Left colon (tissue), 2 donors: ENCODE measurements at regions not wholly inside any gene's neighbourhood (a gene's known extent, or its start where the extent isn't known, plus 50 kb on each side); places are given as distances from the start of the nearest gene placed in this dataset.
"Not testable (repeated sequence)": the region's sequence is repeated elsewhere in the genome, so short reads cannot be mapped to it uniquely, and the experiment has no call there.

Experiments
- ATAC-seq: fragments of 200-7000 bp; cut with Tn5 transposase; one replicate; pipeline ENCODE4 v1.9.1; 2020; ENCODE audit warnings: mild to moderate bottlenecking, moderate library complexity
- DNase-seq, 2 donors: peaks; one replicate each; pipeline ENCODE4 v3.0.0-alpha.2; 2020
- intact Hi-C, 2 donors: fragments of 100-400 bp; cut with DNase I in 1 of 2; cut with micrococcal nuclease in 1 of 2; formaldehyde crosslinking; loops; one replicate each; pipeline versions ENCODE4 v1.11.2 to v1.14.0; 2022; cut with DNase I, micrococcal nuclease
- donor health status: DM: no; HTN: no; CAD: no.
- donor health status: DM: yes; HTN: yes; CAD: no.

DNA sequence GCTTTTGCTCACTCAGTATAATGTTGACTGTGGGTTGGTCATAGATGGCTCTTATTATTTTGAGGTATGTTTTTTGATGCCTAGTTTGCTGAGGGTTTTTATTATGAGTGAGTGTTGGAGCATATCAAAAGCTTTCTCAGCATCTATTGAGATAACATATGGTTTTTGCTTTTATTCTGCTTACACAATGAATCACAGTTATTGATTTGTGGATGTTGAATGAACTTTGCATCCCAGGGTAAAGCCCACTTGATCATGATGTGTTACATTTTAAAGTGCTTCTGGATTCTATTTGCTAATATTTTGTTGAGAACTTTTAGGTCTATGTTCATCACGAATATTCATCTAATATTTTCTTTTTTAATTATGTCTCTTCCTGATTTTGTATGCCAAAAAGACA lies 1260.3 kb downstream of the TMEM121 start:
- ATAC-seq (no peak), DNase-seq (no peak)
- intact Hi-C loops, result no loop called here

DNA sequence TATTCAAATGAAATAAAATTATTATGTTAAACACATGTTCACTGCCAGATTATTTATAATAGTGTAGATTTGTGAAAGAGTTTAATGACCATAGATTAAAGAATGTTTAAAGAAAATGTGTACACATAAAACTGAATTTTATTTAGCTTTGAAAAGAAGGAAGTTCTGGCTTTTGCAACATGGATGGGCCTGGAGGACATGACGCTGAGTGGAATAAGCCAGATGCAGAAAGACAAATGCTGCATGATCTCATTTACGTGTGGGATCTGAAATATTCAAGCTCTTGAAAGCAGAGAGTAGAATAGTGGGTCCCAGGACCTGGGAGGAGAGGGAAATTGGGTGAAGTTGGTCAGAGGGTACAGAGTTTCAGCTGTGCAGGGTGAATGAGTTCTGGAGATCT lies 1261.2 kb downstream of the TMEM121 start:
- intact Hi-C loops, result no loop called here
- ATAC-seq (no peak), DNase-seq (no peak)

DNA sequence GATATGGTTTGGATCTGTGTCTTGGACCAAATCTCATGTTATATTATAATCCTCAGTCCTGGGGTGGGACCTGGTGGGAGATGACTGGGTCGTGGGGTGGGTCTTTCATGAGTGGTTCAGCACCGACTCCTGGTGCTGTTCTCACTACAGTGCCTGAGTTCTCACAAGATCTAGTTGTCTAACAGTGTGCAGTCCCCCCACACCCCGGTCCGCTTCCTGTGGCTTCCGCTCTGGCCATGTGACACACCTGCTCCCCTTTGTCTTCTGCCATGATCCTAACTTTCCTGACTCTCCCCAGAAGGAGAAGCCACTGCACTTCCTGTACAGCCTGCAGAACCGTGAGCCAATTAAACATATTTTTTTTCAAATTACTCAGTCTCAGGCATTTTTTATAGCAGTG lies 1262.2 kb downstream of the TMEM121 start:
- DNase-seq (no peak), ATAC-seq (no peak)
- intact Hi-C loops, result no loop called here

DNA sequence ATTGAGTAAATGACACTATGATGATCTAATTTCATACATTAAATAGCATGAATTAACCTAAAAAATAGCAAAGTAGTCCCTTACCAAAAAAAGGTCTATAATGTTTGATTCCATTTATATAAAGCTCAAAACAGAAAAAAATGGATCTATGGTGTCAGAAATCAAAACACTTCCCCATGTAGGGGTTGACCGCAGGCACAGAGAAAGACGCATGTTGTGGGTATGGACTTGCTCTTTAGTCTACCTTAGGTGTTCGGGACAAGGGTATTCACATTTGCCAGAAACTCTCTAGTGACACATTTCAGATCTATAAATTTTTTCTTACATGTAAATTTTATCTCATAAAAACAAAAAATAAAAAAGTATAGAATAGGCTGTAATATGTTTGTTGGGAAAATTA lies 1262.9 kb downstream of the TMEM121 start:
- intact Hi-C loops, result no loop called here
- ATAC-seq, result no peak
- DNase-seq, result no peak

DNA sequence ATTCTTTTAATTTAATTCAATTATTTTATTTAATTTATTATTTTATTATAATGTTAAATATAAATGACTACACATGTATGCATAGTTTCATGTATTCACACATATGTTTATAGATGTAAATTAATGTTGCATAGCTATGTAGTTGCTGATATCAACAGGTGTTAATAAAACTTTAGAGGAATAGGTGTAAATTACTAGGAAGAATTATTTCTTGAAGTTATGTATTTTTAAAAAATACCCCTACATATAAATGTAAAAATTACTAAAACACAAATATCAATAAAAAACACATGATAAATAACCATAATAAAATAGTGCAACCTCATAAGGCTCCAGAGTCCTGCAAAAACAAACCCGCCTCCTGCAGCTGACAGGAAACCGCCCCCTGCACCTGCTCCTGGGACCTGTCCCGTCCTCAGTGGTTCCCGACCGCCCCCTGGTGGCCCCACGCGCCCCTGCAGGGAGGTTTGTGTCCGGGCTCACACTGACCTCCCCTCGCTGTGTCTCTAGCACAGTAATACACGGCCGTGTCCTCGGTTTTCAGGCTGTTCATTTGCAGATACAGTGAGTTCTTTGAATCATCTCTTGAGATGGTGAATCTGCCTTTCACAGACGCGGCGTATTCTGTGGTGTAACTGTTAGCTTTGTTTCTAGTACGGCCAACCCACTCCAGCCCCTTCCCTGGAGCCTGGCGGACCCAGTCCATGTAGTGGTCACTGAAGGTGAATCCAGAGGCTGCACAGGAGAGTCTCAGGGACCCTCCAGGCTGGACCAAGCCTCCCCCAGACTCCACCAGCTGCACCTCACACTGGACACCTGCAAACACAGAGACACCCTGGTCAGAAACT lies 1264.0 kb downstream of the TMEM121 start:
- DNase-seq (peak; percentile 69 to 91), ATAC-seq (peak; percentile 88)
- intact Hi-C loops, result no loop called here

DNA sequence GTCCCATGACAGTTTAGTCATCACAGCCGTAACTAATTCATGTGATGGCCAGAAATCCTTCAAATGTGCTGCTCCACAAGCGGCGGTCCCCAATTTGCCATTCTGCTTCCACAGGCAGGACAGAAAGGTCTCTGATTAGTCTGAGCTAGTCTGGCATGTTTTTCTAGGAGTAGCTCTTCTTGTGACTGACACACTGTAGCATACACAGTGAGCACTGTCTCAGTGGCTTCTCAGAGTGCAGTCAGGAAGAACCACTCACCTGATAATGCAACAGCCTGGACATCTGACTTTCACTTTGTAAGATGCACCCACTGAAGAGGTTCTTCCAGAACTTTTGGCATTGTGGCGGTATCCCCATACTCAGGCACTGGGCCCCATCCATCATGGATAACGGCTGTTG lies 1266.2 kb downstream of the TMEM121 start:
- intact Hi-C loops, result no loop called here
- ATAC-seq, result no peak

DNA sequence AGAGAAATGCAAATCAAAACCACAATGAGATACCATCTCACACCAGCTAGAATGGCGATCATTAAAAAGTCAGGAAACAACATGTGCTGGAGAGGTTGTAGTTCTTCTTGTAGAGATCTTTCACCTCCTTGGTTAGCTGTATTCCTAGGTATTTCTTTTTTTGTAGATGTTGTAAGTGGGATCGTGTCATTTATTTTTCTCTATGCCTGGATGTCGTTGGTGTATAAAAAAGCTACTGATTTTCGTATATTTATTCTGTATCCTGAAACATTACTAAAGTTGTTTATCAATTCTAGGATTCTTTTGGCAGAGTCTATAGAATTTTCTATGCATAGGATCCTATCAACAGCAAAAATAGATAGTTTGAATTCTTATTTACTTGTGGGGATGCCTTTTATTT lies 1271.8 kb downstream of the TMEM121 start:
- intact Hi-C loops, ATAC-seq, DNase-seq: not testable (repeated sequence)

More for the DNA sequence above, 1266.2 kb downstream of the TMEM121 start:
- DNase-seq, result no peak

DNA sequence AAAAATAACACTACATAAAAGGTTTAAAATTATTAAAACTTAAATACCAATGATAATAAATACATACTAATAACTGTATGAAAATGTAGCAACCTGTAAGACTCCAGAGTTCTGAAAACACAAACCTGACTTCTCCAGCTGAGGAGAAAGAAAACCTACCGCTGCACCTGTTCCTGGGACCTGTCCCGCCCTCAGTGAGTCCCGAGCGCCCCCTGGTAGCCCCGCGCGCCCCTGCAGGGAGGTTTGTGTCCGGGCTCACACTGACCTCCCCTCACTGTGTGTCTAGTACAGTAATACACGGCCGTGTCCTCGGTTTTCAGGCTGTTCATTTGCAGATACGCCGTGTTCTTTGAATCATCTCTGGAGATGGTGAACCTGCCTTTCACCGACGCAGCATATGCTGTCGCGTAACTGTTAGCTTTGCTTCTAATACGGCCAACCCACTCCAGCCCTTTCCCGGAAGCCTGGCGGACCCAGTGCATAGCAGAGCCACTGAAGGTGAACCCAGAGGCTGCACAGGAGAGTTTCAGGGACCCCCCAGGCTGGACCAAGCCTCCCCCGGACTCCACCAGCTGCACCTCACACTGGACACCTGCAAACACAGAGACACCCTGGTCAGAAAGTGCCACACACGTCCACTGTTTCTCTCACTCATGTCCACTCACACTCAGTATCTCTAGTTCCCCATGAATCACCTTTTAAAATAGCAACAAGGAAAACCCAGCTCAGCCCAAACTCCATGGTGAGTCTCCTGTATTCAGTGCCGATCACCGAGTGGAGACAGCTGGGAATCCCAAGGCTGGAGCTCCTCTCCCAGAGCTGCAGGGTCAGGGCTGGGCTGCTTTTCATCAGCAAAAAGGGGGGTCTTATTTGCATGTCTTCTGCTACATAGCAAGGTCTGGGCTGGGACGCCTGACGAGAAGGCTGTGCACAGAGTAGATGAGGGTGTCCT lies 1276.3 kb downstream of the TMEM121 start:
- DNase-seq (peak in 1 of 2 donors; percentile 42), ATAC-seq (peak; percentile 34)
- intact Hi-C loops, result no loop called here

DNA sequence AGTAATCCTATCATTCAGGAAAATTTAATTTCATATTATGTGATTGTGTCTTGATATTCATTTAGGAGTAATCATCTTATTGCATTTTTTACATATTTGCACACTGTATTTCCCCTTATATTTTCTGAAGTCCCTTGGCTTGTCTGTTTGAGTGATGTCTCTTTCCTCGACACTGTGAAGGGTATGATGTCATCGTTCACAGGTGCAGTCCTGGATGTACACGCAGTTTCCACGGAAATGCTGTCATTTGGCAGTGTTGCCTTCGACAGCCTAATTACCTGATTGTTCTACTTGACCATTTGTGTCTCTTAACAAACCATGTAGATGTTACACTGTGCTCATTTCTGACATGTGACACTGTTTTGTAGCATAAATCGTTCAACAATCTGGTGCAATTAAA lies 1277.0 kb downstream of the TMEM121 start:
- no peak for DNase-seq
- no peak for ATAC-seq
- intact Hi-C loops, result no loop called here

DNA sequence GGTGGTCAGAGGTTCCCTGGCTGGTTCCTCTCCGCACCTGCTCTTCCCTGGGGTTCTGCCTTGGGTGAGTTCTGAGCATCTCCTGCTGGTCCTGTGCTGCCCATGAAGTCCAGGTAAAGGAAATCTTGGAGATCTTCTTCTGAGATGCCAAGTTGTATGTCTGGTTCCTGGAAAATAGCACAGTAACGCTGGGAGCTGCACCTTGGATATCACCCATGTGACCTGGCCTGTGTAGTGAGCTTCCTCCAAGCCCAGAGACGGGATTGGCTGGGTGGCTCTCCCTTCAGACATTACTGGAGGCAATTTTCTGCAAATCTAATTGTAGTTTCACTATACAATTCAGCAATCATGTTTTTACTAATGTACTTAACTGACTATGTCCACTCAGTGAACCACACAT lies 1281.1 kb downstream of the TMEM121 start:
- peak; percentile 63 for ATAC-seq
- DNase-seq, result no peak

DNA sequence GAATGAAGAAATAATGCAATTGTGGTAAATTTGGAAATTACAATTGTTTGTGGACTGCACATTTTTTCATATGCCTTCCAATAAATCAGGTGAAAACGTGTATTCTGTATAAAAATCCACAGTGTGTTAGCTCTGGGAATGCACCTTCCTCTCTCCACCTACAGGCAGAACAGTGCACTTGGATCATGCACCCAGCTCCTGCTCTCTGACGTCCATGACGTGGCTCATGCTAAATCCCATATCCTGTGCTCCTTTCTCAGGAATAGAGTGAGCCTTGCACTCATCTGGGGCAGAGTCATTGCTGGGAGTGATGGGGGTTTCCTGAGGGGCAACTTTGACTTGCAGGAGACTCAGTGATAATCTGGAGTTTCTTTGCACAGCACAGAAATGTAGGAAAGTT lies 1282.1 kb downstream of the TMEM121 start:
- intact Hi-C loops, result no loop called here
- DNase-seq (no peak), ATAC-seq (peak; percentile 32)

More for the DNA sequence above, 1281.1 kb downstream of the TMEM121 start:
- intact Hi-C loops, result no loop called here

DNA sequence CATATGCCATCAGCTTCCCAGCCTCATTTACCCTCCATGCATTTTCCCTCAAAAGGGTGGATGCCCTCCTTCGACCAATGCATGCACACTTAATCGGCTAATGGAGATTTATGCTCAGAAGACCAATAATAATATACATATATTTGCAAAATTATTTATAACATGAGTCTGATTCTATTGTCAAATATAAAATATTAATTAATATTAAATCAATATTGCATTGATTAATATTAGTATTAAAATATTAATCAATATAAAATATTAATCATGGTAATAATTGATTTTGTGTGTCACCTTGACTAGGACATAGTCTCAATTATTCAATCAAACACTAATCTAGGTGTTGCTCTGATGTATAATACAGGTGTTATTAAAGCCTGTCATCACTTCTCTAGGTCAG lies 1282.5 kb downstream of the TMEM121 start:
- ATAC-seq (no peak), DNase-seq (no peak)
- intact Hi-C loops, result no loop called here

DNA sequence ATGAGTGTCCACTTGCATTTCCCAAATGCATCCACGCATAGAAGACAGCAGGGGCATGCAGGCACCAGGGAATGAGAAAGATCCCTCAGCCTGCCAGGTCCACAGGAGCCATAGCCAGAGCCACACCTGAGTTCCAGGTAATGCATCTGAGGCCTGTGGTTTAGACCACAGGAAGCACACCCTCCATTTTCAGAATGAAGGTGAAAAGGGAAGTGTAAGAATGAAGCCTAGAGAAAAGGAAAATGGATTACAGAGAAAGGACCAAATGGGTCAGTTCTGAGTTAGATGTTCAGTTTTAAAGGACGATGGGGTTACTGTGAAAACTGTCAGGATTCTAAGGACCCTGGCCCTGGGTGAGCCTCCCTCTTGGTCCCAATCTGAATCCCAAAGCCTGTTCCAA lies 1283.2 kb downstream of the TMEM121 start:
- DNase-seq, result no peak
- no peak for ATAC-seq
- intact Hi-C loops, result no loop called here

DNA sequence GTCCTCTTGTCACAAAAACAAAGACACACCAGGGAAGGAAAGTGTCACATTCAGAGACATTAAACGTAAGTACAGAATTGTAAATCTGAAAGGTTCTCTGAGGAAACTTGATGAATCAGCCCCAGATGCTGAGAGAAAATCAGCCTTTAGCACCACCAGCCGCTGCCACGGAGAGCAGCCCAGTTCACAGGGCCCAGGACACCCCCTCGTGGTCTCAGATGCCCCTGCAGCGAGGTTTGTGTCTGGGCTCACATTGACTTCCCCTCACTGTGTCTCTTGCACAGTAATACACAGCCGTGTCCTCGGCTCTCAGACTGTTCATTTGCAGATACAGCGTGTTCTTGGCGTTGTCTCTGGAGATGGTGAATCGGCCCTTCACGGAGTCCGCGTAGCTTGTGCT lies 1283.8 kb downstream of the TMEM121 start:
- intact Hi-C loops, DNase-seq, ATAC-seq: not testable (repeated sequence)

DNA sequence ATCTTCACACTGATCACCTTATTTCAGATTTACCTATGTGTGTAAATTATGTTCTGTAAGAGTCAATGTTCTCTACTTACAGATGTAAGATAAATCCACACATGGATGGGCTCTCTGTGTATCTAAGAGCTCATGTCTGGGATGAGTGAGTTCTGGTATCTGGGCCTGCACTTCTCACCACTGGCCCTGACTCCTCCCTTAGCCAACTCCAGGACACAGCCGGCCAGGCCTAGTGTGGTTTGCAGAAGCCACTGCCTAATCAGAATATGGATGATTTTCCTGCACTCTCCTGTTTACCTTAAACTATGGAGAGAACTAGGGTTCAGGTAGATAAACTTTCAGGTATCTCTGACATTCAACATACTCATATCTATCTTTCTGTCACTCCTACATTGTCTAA lies 1284.8 kb downstream of the TMEM121 start:
- ATAC-seq (peak; percentile 62), DNase-seq (no peak)
- intact Hi-C loops, result no loop called here

DNA sequence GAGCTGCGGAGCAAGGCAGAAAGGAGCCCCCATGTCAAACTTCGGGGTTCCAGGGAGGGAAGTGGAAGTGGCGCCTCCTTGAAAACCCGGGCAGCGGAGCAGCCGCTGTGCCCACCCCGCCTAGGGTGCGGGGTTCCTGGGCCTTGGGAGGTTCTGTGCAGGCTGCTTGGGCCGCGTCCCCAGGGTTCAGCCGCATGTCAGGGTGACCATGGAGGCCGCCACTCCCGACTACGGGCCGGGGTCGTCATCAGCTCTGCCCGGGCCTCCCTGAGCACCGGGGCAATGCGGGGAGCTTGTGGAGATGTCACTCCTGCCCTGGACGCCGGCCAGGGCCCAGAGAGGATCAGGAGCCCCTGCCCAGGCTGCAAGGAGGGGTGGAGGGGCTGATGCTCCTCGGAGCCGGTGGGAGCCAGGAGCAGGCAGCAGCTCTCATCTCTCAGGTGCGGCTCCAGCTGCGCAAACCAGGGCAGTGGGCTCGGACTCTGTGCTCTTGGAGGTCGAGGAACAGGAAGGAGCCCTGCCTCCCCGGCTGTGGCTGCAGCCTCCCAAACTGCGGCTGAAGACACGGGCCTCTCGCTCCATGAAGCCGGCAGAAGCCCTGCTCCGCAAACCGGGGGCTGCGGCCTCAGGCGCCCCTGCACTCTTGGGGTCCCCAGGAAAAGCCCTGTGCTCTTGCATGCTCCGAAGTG lies 1286.5 kb downstream of the TMEM121 start:
- DNase-seq, result no peak
- ATAC-seq, result no peak
- intact Hi-C loops, result no loop called here

DNA sequence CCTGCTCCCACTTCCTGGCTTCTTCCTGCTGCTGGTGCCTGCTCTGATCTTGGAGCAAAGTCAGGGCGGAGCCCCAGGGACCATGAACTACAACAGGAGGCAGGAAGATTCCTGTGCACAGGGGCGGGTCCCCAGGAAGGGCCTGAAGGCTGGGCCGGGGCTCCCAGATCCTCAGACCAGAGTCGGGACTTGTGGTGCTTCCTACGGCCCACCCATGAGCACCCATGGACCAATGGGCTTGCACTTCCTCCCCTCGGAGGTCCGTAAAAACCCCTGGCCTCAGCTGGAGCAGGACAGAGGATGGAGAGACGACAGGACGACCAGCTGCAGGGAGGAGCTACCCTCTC lies 1287.1 kb downstream of the TMEM121 start:
- intact Hi-C loops, result no loop called here
- DNase-seq (no peak), ATAC-seq (peak; percentile 59)

DNA sequence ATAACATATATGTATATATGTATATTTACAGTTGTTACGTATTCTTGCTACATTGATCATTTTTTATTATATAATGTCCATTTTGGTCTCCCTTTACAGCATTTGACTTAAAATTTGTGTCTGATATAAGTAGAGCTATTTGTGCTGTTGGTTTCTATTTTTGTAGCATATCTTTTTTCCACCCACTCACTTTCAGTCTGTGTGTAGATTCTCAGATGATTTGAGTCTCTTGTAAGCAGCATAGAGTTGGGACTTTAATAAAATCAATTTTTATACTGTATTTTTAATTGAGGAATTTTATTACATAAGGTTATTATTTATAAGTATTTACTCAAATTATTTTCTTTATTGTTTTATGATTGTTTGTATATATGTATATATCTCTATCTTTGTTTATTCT lies 1293.7 kb downstream of the TMEM121 start:
- intact Hi-C loops, result no loop called here
- no peak for ATAC-seq
- no peak for DNase-seq

DNA sequence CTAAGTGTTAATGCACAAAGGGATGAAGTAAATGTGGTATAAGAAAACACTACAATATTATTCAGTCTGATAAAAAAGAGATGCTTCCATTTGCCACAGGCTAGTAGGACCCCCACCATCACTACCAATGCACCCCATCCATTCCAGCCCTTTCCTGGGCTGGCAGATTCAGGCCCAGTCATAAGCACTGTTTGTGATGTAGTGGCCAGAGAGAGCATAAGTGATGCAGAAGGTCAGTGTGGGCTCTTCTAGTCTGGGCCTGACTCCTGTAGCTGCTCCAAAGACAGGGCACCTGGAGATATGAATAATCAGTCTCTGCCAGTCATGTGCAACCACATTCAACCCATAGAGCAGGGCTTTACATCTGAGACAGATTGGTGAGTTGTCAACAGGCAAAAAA lies 1294.7 kb downstream of the TMEM121 start:
- DNase-seq, result no peak
- no peak for ATAC-seq
- intact Hi-C loops, result no loop called here
